SU-DHL-6 (cell line): ENCODE measurements at regions not wholly inside any gene's neighbourhood (a gene's known extent, or its start where the extent isn't known, plus 50 kb on each side); places are given as distances from the start of the nearest gene placed in this dataset.

Experiments
- H2AFZ ChIP-seq: fragments of 200-600 bp; sonication (generic); 2 replicates; pipeline ENCODE4 v1.6.1; 2014; ENCODE audit warnings: low read depth, mild to moderate bottlenecking, moderate library complexity, mixed read lengths, antibody characterized with exemption, low read length; ENCODE audit not compliant: severe bottlenecking
- H3F3A ChIP-seq: fragments of 200-600 bp; shearing (Covaris generic); 2 replicates; pipeline ENCODE4 v1.6.0; 2016; ENCODE audit warnings: antibody characterized with exemption, mild to moderate bottlenecking; ENCODE audit not compliant: insufficient read depth
- H3K27ac ChIP-seq: fragments of 200-600 bp; sonication (generic); 2 replicates; pipeline ENCODE4 v1.5.1; 2016; ENCODE audit warnings: low read depth, mild to moderate bottlenecking, low read length, moderate library complexity, mixed read lengths
- H3K27me3 ChIP-seq: fragments of 200-600 bp; sonication (generic), shearing (Covaris generic); 2 replicates; pipeline ENCODE4 v1.6.0; 2014; ENCODE audit warnings: mild to moderate bottlenecking, low read length
- H3K36me3 ChIP-seq: fragments of 200-600 bp; sonication (generic); 2 replicates; pipeline ENCODE4 v1.6.1; 2014; ENCODE audit warnings: mild to moderate bottlenecking, low read length, mixed read lengths
- H3K4me2 ChIP-seq: fragments of 300-600, 200-600 bp; shearing (Covaris generic), sonication (generic); 2 replicates; pipeline ENCODE4 v1.6.0; 2014; ENCODE audit warnings: low read length, low read depth, mild to moderate bottlenecking; ENCODE audit not compliant: poor library complexity, severe bottlenecking
- H3K4me3 ChIP-seq: fragments of 200-600 bp; sonication (generic); 2 replicates; pipeline ENCODE4 v1.5.1; 2014; ENCODE audit warnings: antibody characterized with exemption, low read length, mild to moderate bottlenecking, mixed read lengths; ENCODE audit not compliant: insufficient read depth, poor library complexity, severe bottlenecking
- H3K79me2 ChIP-seq: fragments of 200-600 bp; sonication (generic); 2 replicates; pipeline ENCODE4 v1.6.1; 2014; ENCODE audit warnings: mild to moderate bottlenecking, low read length, moderate library complexity; ENCODE audit not compliant: insufficient read depth
- H3K9ac ChIP-seq: fragments of 200-600 bp; sonication (generic); 2 replicates; pipeline ENCODE4 v1.7.0; 2014; ENCODE audit warnings: mild to moderate bottlenecking, low read length
- H3K9me2 ChIP-seq: fragments of 200-600 bp; sonication (generic); replicated peaks from 2 replicates; pipeline ENCODE4 v1.6.1; 2014; ENCODE audit warnings: low read length; ENCODE audit not compliant: insufficient read depth
- H3K9me3 ChIP-seq: fragments of 200-600 bp; sonication (generic); 2 replicates; pipeline ENCODE4 v1.6.1; 2014; ENCODE audit warnings: low read length, mixed read lengths; ENCODE audit not compliant: insufficient read depth
- H4K20me1 ChIP-seq: fragments of 200-600 bp; sonication (generic); 2 replicates; pipeline ENCODE4 v1.6.1; 2014; ENCODE audit warnings: low read depth, mild to moderate bottlenecking, antibody characterized with exemption, low read length, moderate library complexity, mixed read lengths
- CTCF ChIP-seq: fragments of 200-600 bp; sonication (generic); IDR thresholded peaks from one replicate; pipeline ENCODE4 v1.5.1; 2017; ENCODE audit warnings: antibody characterized with exemption, mild to moderate bottlenecking, low read length, moderate library complexity; ENCODE audit not compliant: insufficient read depth, poor library complexity, severe bottlenecking
- EZH2phosphoT487 ChIP-seq: fragments of 200-600 bp; sonication (generic), shearing (Covaris generic); conservative IDR thresholded peaks from 2 replicates; pipeline ENCODE4 v1.6.1; 2018; ENCODE audit warnings: mild to moderate bottlenecking, antibody characterized with exemption, low read length, moderate library complexity, mixed read lengths

- no peak for TF ChIP-seq CTCF
- no peak for TF ChIP-seq EZH2phosphoT487
- Histone ChIP-seq H3K79me2 (no peaks in the 10 kb centered on the region), H3K4me2 (no peak overlapping the region), H3F3A (no peaks in the 10 kb centered on the region), H3K36me3 (no peaks in the 10 kb centered on the region), H2AFZ (no peak overlapping the region), H3K27ac (no peak overlapping the region), H3K9me2 (no peaks in the 10 kb centered on the region), H3K9me3 (no peaks in the 10 kb centered on the region), H3K27me3 (no peaks in the 10 kb centered on the region), H3K4me3 (no peak overlapping the region), H3K9ac (no peak overlapping the region), H4K20me1 (no peaks in the 10 kb centered on the region; the same call in 1 of the 2 replicates)
These were observed 387.3 kb downstream of the RPS6KC1 start for GRCh38 chr1:213438339-213438738.

GRCh38 chr1:213439703-213440102 is 388.7 kb downstream of the RPS6KC1 start:
- Histone ChIP-seq H3K4me2 (no peak overlapping the region), H3K79me2 (no peaks in the 10 kb centered on the region), H3K9me3 (no peaks in the 10 kb centered on the region), H4K20me1 (no peaks in the 10 kb centered on the region; the same call in 1 of the 2 replicates), H3K27me3 (no peaks in the 10 kb centered on the region), H2AFZ (no peak overlapping the region), H3F3A (no peaks in the 10 kb centered on the region), H3K9ac (no peak overlapping the region), H3K9me2 (no peaks in the 10 kb centered on the region), H3K4me3 (no peak overlapping the region), H3K36me3 (no peaks in the 10 kb centered on the region), H3K27ac (no peak overlapping the region)
- no peak for TF ChIP-seq EZH2phosphoT487
- no peak for TF ChIP-seq CTCF

- Histone ChIP-seq H3K9me2 (no peaks in the 10 kb centered on the region), H3K79me2 (no peaks in the 10 kb centered on the region), H3K9me3 (no peaks in the 10 kb centered on the region), H2AFZ (no peak overlapping the region), H3K36me3 (no peaks in the 10 kb centered on the region), H3F3A (no peaks in the 10 kb centered on the region), H3K27me3 (no peaks in the 10 kb centered on the region), H3K4me3 (no peak overlapping the region), H4K20me1 (no peaks in the 10 kb centered on the region; the same call in 1 of the 2 replicates), H3K9ac (no peak overlapping the region), H3K27ac (no peak overlapping the region), H3K4me2 (no peak overlapping the region)
- TF ChIP-seq CTCF, result no peak
- no peak for TF ChIP-seq EZH2phosphoT487
These were observed 389.7 kb downstream of the RPS6KC1 start for GRCh38 chr1:213440766-213441165.

GRCh38 chr1:213443415-213443814 is 392.4 kb downstream of the RPS6KC1 start:
- no peaks in the 10 kb centered on the region for H3K27me3 ChIP-seq
- H3K36me3 ChIP-seq, result no peaks in the 10 kb centered on the region
- H3K9me3 ChIP-seq, result no peaks in the 10 kb centered on the region
- H3K4me3 ChIP-seq, result no peak overlapping the region
- no peak overlapping the region for H3K27ac ChIP-seq
- H3K9ac ChIP-seq, result no peak overlapping the region
- no peak overlapping the region for H2AFZ ChIP-seq
- no peak overlapping the region for H3K4me2 ChIP-seq
- TF ChIP-seq EZH2phosphoT487 (no peak), CTCF (no peak)
- no peaks in the 10 kb centered on the region for H3F3A ChIP-seq
- no peaks in the 10 kb centered on the region for H3K79me2 ChIP-seq
- H4K20me1 ChIP-seq, result no peaks in the 10 kb centered on the region
- no peaks in the 10 kb centered on the region for H3K9me2 ChIP-seq
